Smooth muscle cell of the brain vasculature (primary cell): ENCODE measurements at regions not wholly inside any gene's neighbourhood (a gene's known extent, or its start where the extent isn't known, plus 50 kb on each side); places are given as distances from the start of the nearest gene placed in this dataset.
"Not testable (repeated sequence)": the region's sequence is repeated elsewhere in the genome, so short reads cannot be mapped to it uniquely, and the experiment has no call there.

Source experiments
- DNase-seq: peaks from one replicate; pipeline ENCODE4 v3.0.0-alpha.2; 2012; ENCODE audit warnings: low read depth, low spot score

GRCh38 chr5:104928906-104929520 is 1366.4 kb upstream of the NUDT12 start:
- DNase-seq, result no peak

- DNase-seq, result no peak
Measured at GRCh38 chr5:104915226-104915625, 1352.6 kb upstream of the NUDT12 start.

- DNase-seq, result no peak
Measured at GRCh38 chr5:104914536-104915070, 1352.0 kb upstream of the NUDT12 start.

GRCh38 chr5:104913841-104914281 is 1351.3 kb upstream of the NUDT12 start:
- DNase-seq, result no peak

GRCh38 chr5:104909803-104910202 is 1347.2 kb upstream of the NUDT12 start:
- DNase-seq, result no peak

- no peak for DNase-seq
Measured at GRCh38 chr5:104904561-104904960, 1342.0 kb upstream of the NUDT12 start.

GRCh38 chr5:104903941-104904340 is 1341.4 kb upstream of the NUDT12 start:
- DNase-seq, result no peak

- no peak for DNase-seq
Measured at GRCh38 chr5:104891596-104891995, 1329.0 kb upstream of the NUDT12 start.

GRCh38 chr5:104890767-104891166 is 1328.2 kb upstream of the NUDT12 start:
- no peak for DNase-seq

GRCh38 chr5:104859437-104859836 is 1296.8 kb upstream of the NUDT12 start:
- DNase-seq, result peak; percentile 9

- not testable (repeated sequence) for DNase-seq
Measured at GRCh38 chr5:104852099-104852498, 1289.5 kb upstream of the NUDT12 start.

GRCh38 chr5:104845541-104845940 is 1283.0 kb upstream of the NUDT12 start:
- no peak for DNase-seq

GRCh38 chr5:104843822-104844221 is 1281.2 kb upstream of the NUDT12 start:
- no peak for DNase-seq

- DNase-seq, result no peak
Measured at GRCh38 chr5:104840284-104840683, 1277.7 kb upstream of the NUDT12 start.

- not testable (repeated sequence) for DNase-seq
Measured at GRCh38 chr5:104831515-104831914, 1268.9 kb upstream of the NUDT12 start.

- no peak for DNase-seq
Measured at GRCh38 chr5:104821606-104822005, 1259.0 kb upstream of the NUDT12 start.

- DNase-seq, result no peak
Measured at GRCh38 chr5:104817127-104817526, 1254.5 kb upstream of the NUDT12 start.

- DNase-seq, result no peak
Measured at GRCh38 chr5:104815212-104815611, 1252.6 kb upstream of the NUDT12 start.

- no peak for DNase-seq
Measured at GRCh38 chr5:104800440-104801048, 1238.0 kb upstream of the NUDT12 start.

- DNase-seq, result no peak
Measured at GRCh38 chr5:104793755-104794080, 1231.1 kb upstream of the NUDT12 start.

GRCh38 chr5:104793031-104793754 is 1230.6 kb upstream of the NUDT12 start:
- DNase-seq, result no peak

- DNase-seq, result no peak
Measured at GRCh38 chr5:104789366-104789765, 1226.8 kb upstream of the NUDT12 start.

GRCh38 chr5:104785097-104785496 is 1222.5 kb upstream of the NUDT12 start:
- no peak for DNase-seq
